ENCODE measurements at regions not wholly inside any gene's neighbourhood (a gene's known extent, or its start where the extent isn't known, plus 50 kb on each side); places are given as distances from the start of the nearest gene placed in this dataset.
A peak's percentile ranks its signal among the peaks of the same experiment; 100 is the strongest.

- no peaks in the 10 kb centered on the region for H3K36me3 ChIP-seq (ENCODE audit: control insufficient read depth, insufficient read depth, low read length)
- no CpG with 5 or more reads among the region's 1 CpG for WGBS (ENCODE audit: extremely low coverage, insufficient coverage, low lambda C conversion rate)
- no peak overlapping the region for H3K9ac ChIP-seq (ENCODE audit: low read length)
- peaks cover 3% of the 10 kb centered on the region for H3K4me1 ChIP-seq (ENCODE audit: control insufficient read depth, low read depth, low read length)
- no peak overlapping the region for H3K18ac ChIP-seq (ENCODE audit: low read length)
- no peak overlapping the region for H2AK5ac ChIP-seq (ENCODE audit: low read length)
- DNase-seq = no peak
- H3K79me1 ChIP-seq (ENCODE audit: low read length) = no peaks in the 10 kb centered on the region
- no peak overlapping the region for H2BK15ac ChIP-seq (replicated peaks; ENCODE audit: low read depth)
- no peak overlapping the region for H2BK5ac ChIP-seq (ENCODE audit: low read length)
- no peaks in the 10 kb centered on the region for H3K27me3 ChIP-seq (ENCODE audit: insufficient read depth, low read length, poor library complexity)
- H4K8ac ChIP-seq (ENCODE audit: low read depth, low read length) = no peak overlapping the region
- no peak overlapping the region for H3K27ac ChIP-seq (ENCODE audit: low read depth, low read length)
- H4K5ac ChIP-seq (ENCODE audit: low read length) = no peak overlapping the region
- H2BK120ac ChIP-seq (ENCODE audit: low read depth, low read length) = no peak overlapping the region
- H3K56ac ChIP-seq (ENCODE audit: low read length) = no peak overlapping the region
- no peak overlapping the region for H3K4ac ChIP-seq (ENCODE audit: low read depth, low read length)
- H3K23ac ChIP-seq (ENCODE audit: low read length) = no peak overlapping the region
- no peaks in the 10 kb centered on the region for H3K79me2 ChIP-seq (ENCODE audit: control insufficient read depth, insufficient read depth, low read length)
- no peak overlapping the region for H3K4me3 ChIP-seq (ENCODE audit: low read length)
- H3K4me2 ChIP-seq (ENCODE audit: low read length) = no peak overlapping the region
Measured at GRCh38 chr1:201670517-201670916, 131.6 kb downstream of the NAV1 start.

- Histone ChIP-seq H3K79me1 (ENCODE audit: low read length) (no peaks in the 10 kb centered on the region), H4K8ac (ENCODE audit: low read depth, low read length) (no peak overlapping the region), H3K27ac (ENCODE audit: low read depth, low read length) (no peak overlapping the region), H3K4me2 (ENCODE audit: low read length) (no peak overlapping the region), H3K18ac (ENCODE audit: low read length) (no peak overlapping the region), H2BK15ac (replicated peaks; ENCODE audit: low read depth) (no peak overlapping the region), H4K5ac (ENCODE audit: low read length) (no peak overlapping the region), H2BK5ac (ENCODE audit: low read length) (no peak overlapping the region), H3K4me3 (ENCODE audit: low read length) (no peak overlapping the region), H3K4me1 (ENCODE audit: control insufficient read depth, low read depth, low read length) (peaks cover 9% of the 10 kb centered on the region), H3K4ac (ENCODE audit: low read depth, low read length) (no peak overlapping the region), H3K9ac (ENCODE audit: low read length) (no peak overlapping the region), H3K79me2 (ENCODE audit: control insufficient read depth, insufficient read depth, low read length) (no peaks in the 10 kb centered on the region), H2BK120ac (ENCODE audit: low read depth, low read length) (no peak overlapping the region), H3K56ac (ENCODE audit: low read length) (no peak overlapping the region), H3K36me3 (ENCODE audit: control insufficient read depth, insufficient read depth, low read length) (no peaks in the 10 kb centered on the region), H3K27me3 (ENCODE audit: insufficient read depth, low read length, poor library complexity) (no peaks in the 10 kb centered on the region), H2AK5ac (ENCODE audit: low read length) (no peak overlapping the region), H3K23ac (ENCODE audit: low read length) (no peak overlapping the region)
- no peak for DNase-seq
- no CpG with 5 or more reads among the region's 8 CpGs for WGBS (ENCODE audit: extremely low coverage, insufficient coverage, low lambda C conversion rate)
Measured at GRCh38 chr1:201672685-201673084, 133.8 kb downstream of the NAV1 start.

- Histone ChIP-seq H3K79me2 (ENCODE audit: control insufficient read depth, insufficient read depth, low read length) (no peaks in the 10 kb centered on the region), H3K36me3 (ENCODE audit: control insufficient read depth, insufficient read depth, low read length) (no peaks in the 10 kb centered on the region), H2BK5ac (ENCODE audit: low read length) (no peak overlapping the region), H3K18ac (ENCODE audit: low read length) (no peak overlapping the region), H3K9ac (ENCODE audit: low read length) (no peak overlapping the region), H3K23ac (ENCODE audit: low read length) (no peak overlapping the region), H4K5ac (ENCODE audit: low read length) (no peak overlapping the region), H3K4me1 (ENCODE audit: control insufficient read depth, low read depth, low read length) (peaks cover 9% of the 10 kb centered on the region), H3K4me2 (ENCODE audit: low read length) (no peak overlapping the region), H3K56ac (ENCODE audit: low read length) (no peak overlapping the region), H4K8ac (ENCODE audit: low read depth, low read length) (no peak overlapping the region), H3K27me3 (ENCODE audit: insufficient read depth, low read length, poor library complexity) (no peaks in the 10 kb centered on the region), H2BK15ac (replicated peaks; ENCODE audit: low read depth) (no peak overlapping the region), H3K4ac (ENCODE audit: low read depth, low read length) (no peak overlapping the region), H2BK120ac (ENCODE audit: low read depth, low read length) (no peak overlapping the region), H3K79me1 (ENCODE audit: low read length) (no peaks in the 10 kb centered on the region), H2AK5ac (ENCODE audit: low read length) (no peak overlapping the region), H3K4me3 (ENCODE audit: low read length) (no peak overlapping the region), H3K27ac (ENCODE audit: low read depth, low read length) (no peak overlapping the region)
- no peak for DNase-seq
- no CpG with 5 or more reads among the region's 9 CpGs for WGBS (ENCODE audit: extremely low coverage, insufficient coverage, low lambda C conversion rate)
Measured at GRCh38 chr1:201673093-201673492, 134.2 kb downstream of the NAV1 start.

DNA sequence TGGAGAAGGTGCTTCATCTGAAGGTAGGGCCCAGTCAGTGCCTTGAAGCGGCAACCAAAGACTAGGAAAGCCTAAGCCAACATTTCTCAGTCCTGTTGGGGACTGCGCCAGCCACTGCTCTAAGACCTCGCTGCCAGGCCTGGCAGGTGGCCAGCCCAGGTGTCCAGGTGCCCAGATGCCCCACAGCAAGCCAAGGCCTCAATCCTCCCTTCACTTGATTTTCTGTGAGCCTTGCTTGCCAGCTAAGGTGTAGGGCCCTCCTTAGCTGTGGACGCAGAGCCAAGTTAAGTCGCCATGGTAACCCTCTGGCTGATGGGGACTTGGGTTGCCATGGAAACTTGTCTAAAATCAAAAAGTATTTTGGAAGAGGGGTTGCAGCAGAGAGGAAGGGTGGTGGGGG, 135.0 kb downstream of the NAV1 start:
- H3K23ac ChIP-seq (ENCODE audit: low read length) = no peak overlapping the region
- no peak overlapping the region for H3K18ac ChIP-seq (ENCODE audit: low read length)
- no peaks in the 10 kb centered on the region for H3K27me3 ChIP-seq (ENCODE audit: insufficient read depth, low read length, poor library complexity)
- no peak overlapping the region for H3K4ac ChIP-seq (ENCODE audit: low read depth, low read length)
- DNase-seq = no peak
- no peaks in the 10 kb centered on the region for H3K79me1 ChIP-seq (ENCODE audit: low read length)
- no peak overlapping the region for H2BK5ac ChIP-seq (ENCODE audit: low read length)
- no peak overlapping the region for H3K4me3 ChIP-seq (ENCODE audit: low read length)
- no peak overlapping the region for H2AK5ac ChIP-seq (ENCODE audit: low read length)
- no peaks in the 10 kb centered on the region for H3K79me2 ChIP-seq (ENCODE audit: control insufficient read depth, insufficient read depth, low read length)
- H3K56ac ChIP-seq (ENCODE audit: low read length) = no peak overlapping the region
- no peak overlapping the region for H3K27ac ChIP-seq (ENCODE audit: low read depth, low read length)
- no peak overlapping the region for H2BK120ac ChIP-seq (ENCODE audit: low read depth, low read length)
- WGBS (ENCODE audit: extremely low coverage, insufficient coverage, low lambda C conversion rate) = no CpG with 5 or more reads among the region's 5 CpGs
- H2BK15ac ChIP-seq (replicated peaks; ENCODE audit: low read depth) = no peak overlapping the region
- H4K8ac ChIP-seq (ENCODE audit: low read depth, low read length) = no peak overlapping the region
- H3K36me3 ChIP-seq (ENCODE audit: control insufficient read depth, insufficient read depth, low read length) = no peaks in the 10 kb centered on the region
- no peak overlapping the region for H3K9ac ChIP-seq (ENCODE audit: low read length)
- H3K4me1 ChIP-seq (ENCODE audit: control insufficient read depth, low read depth, low read length) = peaks cover 11% of the 10 kb centered on the region
- no peak overlapping the region for H3K4me2 ChIP-seq (ENCODE audit: low read length)
- no peak overlapping the region for H4K5ac ChIP-seq (ENCODE audit: low read length)

GRCh38 chr1:201675143-201675542, 136.2 kb downstream of the NAV1 start:
- no peak overlapping the region for H3K56ac ChIP-seq (ENCODE audit: low read length)
- no peak overlapping the region for H3K27ac ChIP-seq (ENCODE audit: low read depth, low read length)
- no peaks in the 10 kb centered on the region for H3K79me1 ChIP-seq (ENCODE audit: low read length)
- no peak overlapping the region for H2AK5ac ChIP-seq (ENCODE audit: low read length)
- no peak for DNase-seq
- H3K4me3 ChIP-seq (ENCODE audit: low read length) = no peak overlapping the region
- no peak overlapping the region for H3K23ac ChIP-seq (ENCODE audit: low read length)
- H4K8ac ChIP-seq (ENCODE audit: low read depth, low read length) = no peak overlapping the region
- H3K36me3 ChIP-seq (ENCODE audit: control insufficient read depth, insufficient read depth, low read length) = no peaks in the 10 kb centered on the region
- H2BK15ac ChIP-seq (replicated peaks; ENCODE audit: low read depth) = no peak overlapping the region
- H2BK120ac ChIP-seq (ENCODE audit: low read depth, low read length) = no peak overlapping the region
- H4K5ac ChIP-seq (ENCODE audit: low read length) = no peak overlapping the region
- no peak overlapping the region for H3K4me2 ChIP-seq (ENCODE audit: low read length)
- H2BK5ac ChIP-seq (ENCODE audit: low read length) = no peak overlapping the region
- no peaks in the 10 kb centered on the region for H3K27me3 ChIP-seq (ENCODE audit: insufficient read depth, low read length, poor library complexity)
- H3K18ac ChIP-seq (ENCODE audit: low read length) = no peak overlapping the region
- no peaks in the 10 kb centered on the region for H3K79me2 ChIP-seq (ENCODE audit: control insufficient read depth, insufficient read depth, low read length)
- no peak overlapping the region for H3K9ac ChIP-seq (ENCODE audit: low read length)
- no peak overlapping the region for H3K4ac ChIP-seq (ENCODE audit: low read depth, low read length)
- H3K4me1 ChIP-seq (ENCODE audit: control insufficient read depth, low read depth, low read length) = peaks cover 13% of the 10 kb centered on the region
- no CpG with 5 or more reads among the region's 5 CpGs for WGBS (ENCODE audit: extremely low coverage, insufficient coverage, low lambda C conversion rate)

- H3K9ac ChIP-seq (ENCODE audit: low read length) = peak overlapping the region; percentile 4
- no peak overlapping the region for H4K8ac ChIP-seq (ENCODE audit: low read depth, low read length)
- H2BK15ac ChIP-seq (replicated peaks; ENCODE audit: low read depth) = no peak overlapping the region
- H3K4ac ChIP-seq (ENCODE audit: low read depth, low read length) = no peak overlapping the region
- no peaks in the 10 kb centered on the region for H3K79me1 ChIP-seq (ENCODE audit: low read length)
- H2BK120ac ChIP-seq (ENCODE audit: low read depth, low read length) = no peak overlapping the region
- no peak overlapping the region for H2BK5ac ChIP-seq (ENCODE audit: low read length)
- no peak overlapping the region for H2AK5ac ChIP-seq (ENCODE audit: low read length)
- peaks cover 13% of the 10 kb centered on the region for H3K4me1 ChIP-seq (ENCODE audit: control insufficient read depth, low read depth, low read length)
- H3K79me2 ChIP-seq (ENCODE audit: control insufficient read depth, insufficient read depth, low read length) = no peaks in the 10 kb centered on the region
- H3K27me3 ChIP-seq (ENCODE audit: insufficient read depth, low read length, poor library complexity) = no peaks in the 10 kb centered on the region
- H3K27ac ChIP-seq (ENCODE audit: low read depth, low read length) = no peak overlapping the region
- H3K4me2 ChIP-seq (ENCODE audit: low read length) = no peak overlapping the region
- H3K36me3 ChIP-seq (ENCODE audit: control insufficient read depth, insufficient read depth, low read length) = no peaks in the 10 kb centered on the region
- H3K18ac ChIP-seq (ENCODE audit: low read length) = no peak overlapping the region
- H3K23ac ChIP-seq (ENCODE audit: low read length) = no peak overlapping the region
- no peak overlapping the region for H4K5ac ChIP-seq (ENCODE audit: low read length)
- peak; percentile 61 for DNase-seq
- H3K56ac ChIP-seq (ENCODE audit: low read length) = peak overlapping the region; percentile 35
- WGBS (ENCODE audit: extremely low coverage, insufficient coverage, low lambda C conversion rate) = no CpG with 5 or more reads among the region's 4 CpGs
- H3K4me3 ChIP-seq (ENCODE audit: low read length) = no peak overlapping the region
Measured at GRCh38 chr1:201676197-201676596, 137.3 kb downstream of the NAV1 start.

Data from mesendoderm (in vitro differentiated cells).